HCT116 (cell line): ENCODE measurements at regions not wholly inside any gene's neighbourhood (a gene's known extent, or its start where the extent isn't known, plus 50 kb on each side); places are given as distances from the start of the nearest gene placed in this dataset.

Experiments
- ATAC-seq: fragments of 200-7000 bp; cut with Tn5 transposase; 2 replicates; pipeline ENCODE4 v1.9.1; 2020; ENCODE audit warnings: mild to moderate bottlenecking, moderate library complexity
- BruUV-seq: library from RNA; stranded (reverse); fragments of 400-500 nt; replicated peaks from 2 replicates; lab custom pipeline; 2021; lab: Mats Ljungman, UMichigan
- CTCF ChIA-PET: fragments of 300-600 bp; sonication (Branson Sonifier 250); formaldehyde crosslinking; loops from one replicate; lab custom pipeline; 2021; ENCODE audit warnings: antibody characterized with exemption; lab: Charles Lee
- POLR2A ChIA-PET: fragments of 300-600, 350-600 bp; sonication (Branson Sonifier 250); formaldehyde crosslinking; loops from one replicate; lab custom pipeline; 2021; ENCODE audit warnings: antibody characterized with exemption; lab: Charles Lee
- RAD21 ChIA-PET, 2 experiments: fragments of 300-600 bp; sonication (Branson Sonifier 250); formaldehyde crosslinking; loops; one replicate each; lab custom pipeline; 2023; ENCODE audit warnings: low total read pairs in 2 of 2; ENCODE audit not compliant: uncharacterized antibody in 2 of 2, unreplicated experiment in 2 of 2, low non-redundant PET in 1 of 2; lab: Charles Lee
- DNase-seq: peaks from one replicate; pipeline ENCODE4 v3.0.0-alpha.2; 2010; ENCODE audit warnings: low read depth, low spot score
- H2AFZ ChIP-seq: fragments of 200-600 bp; shearing (Covaris generic), sonication (generic); 2 replicates; pipeline ENCODE4 v1.6.1; 2017; ENCODE audit warnings: low read depth, mixed run types, mixed read lengths, antibody characterized with exemption, low read length; ENCODE audit not compliant: poor library complexity, severe bottlenecking
- H3K27ac ChIP-seq: 2 replicates; pipeline ENCODE4 v1.5.1; 2012; ENCODE audit warnings: low read depth, low read length
- H3K27me3 ChIP-seq: fragments of 200-600 bp; sonication (generic); 2 replicates; pipeline ENCODE4 v1.6.1; 2016; ENCODE audit warnings: mixed run types, low read length, mixed read lengths; ENCODE audit not compliant: insufficient read depth
- H3K36me3 ChIP-seq, 2 experiments: fragments of 200-500 bp in 1 of 2; fragments of 200-600 bp in 1 of 2; sonication (Bioruptor generic) in 1 of 2; sonication (generic) in 1 of 2; 2 replicates each; pipeline versions ENCODE4 v1.5.1 to v1.6.1; 2014 to 2016; ENCODE audit warnings: low read length in 2 of 2, inconsistent platforms in 1 of 2, mixed read lengths in 1 of 2, mixed run types in 1 of 2; ENCODE audit not compliant: insufficient read depth in 2 of 2, control insufficient read depth in 1 of 2
- H3K4me1 ChIP-seq, 2 experiments: fragments of 200-600 bp in 1 of 2; sonication (generic) in 1 of 2; 2 replicates each; pipeline versions ENCODE4 v1.5.1 to v1.6.1; 2012 to 2017; ENCODE audit warnings: low read length in 2 of 2, inconsistent platforms in 1 of 2, mild to moderate bottlenecking in 1 of 2, mixed read lengths in 1 of 2, mixed run types in 1 of 2, moderate library complexity in 1 of 2; ENCODE audit not compliant: insufficient read depth in 2 of 2, control insufficient read depth in 1 of 2
- H3K4me2 ChIP-seq: fragments of 200-600 bp; sonication (generic); 2 replicates; pipeline ENCODE4 v1.6.1; 2017; ENCODE audit warnings: mixed run types, low read length, mixed read lengths
- H3K4me3 ChIP-seq, 2 experiments: fragments of 200-600 bp in 1 of 2; sonication (generic) in 1 of 2; replicated peaks in 1 of 2; 2 replicates each; pipeline ENCODE4 v1.5.1; 2011 to 2016; ENCODE audit warnings: low read length in 2 of 2, control low read depth in 1 of 2, low read depth in 1 of 2, mild to moderate bottlenecking in 1 of 2, mixed read lengths in 1 of 2, mixed run types in 1 of 2
- H3K79me2 ChIP-seq: fragments of 200-600 bp; sonication (generic); 2 replicates; pipeline ENCODE4 v1.6.1; 2017; ENCODE audit warnings: mild to moderate bottlenecking, mixed run types, low read length, moderate library complexity, mixed read lengths; ENCODE audit not compliant: insufficient read depth
- H3K9ac ChIP-seq: fragments of 200-600 bp; sonication (generic); 2 replicates; pipeline ENCODE4 v1.6.1; 2016; ENCODE audit warnings: low read length, mixed read lengths
- H3K9me2 ChIP-seq: fragments of 200-600 bp; sonication (generic), shearing (Covaris generic); 2 replicates; pipeline ENCODE4 v1.6.1; 2017; ENCODE audit warnings: mixed run types, mild to moderate bottlenecking, moderate library complexity; ENCODE audit not compliant: insufficient read depth
- H3K9me3 ChIP-seq, 2 experiments: fragments of 200-500 bp in 1 of 2; fragments of 200-600 bp in 1 of 2; sonication (Bioruptor generic) in 1 of 2; sonication (generic) in 1 of 2; 2 replicates each; pipeline ENCODE4 v1.6.1; 2014 to 2017; ENCODE audit warnings: low read length in 2 of 2, mixed read lengths in 2 of 2, inconsistent platforms in 1 of 2, low read depth in 1 of 2, mild to moderate bottlenecking in 1 of 2, mixed run types in 1 of 2, moderate library complexity in 1 of 2; ENCODE audit not compliant: control insufficient read depth in 1 of 2, insufficient read depth in 1 of 2
- H4K20me1 ChIP-seq: fragments of 200-600 bp; sonication (generic), shearing (Covaris generic); 2 replicates; pipeline ENCODE4 v1.6.1; 2017; ENCODE audit warnings: mixed run types, mild to moderate bottlenecking, moderate library complexity; ENCODE audit not compliant: insufficient read depth
- ELF1 ChIP-seq: IDR thresholded peaks from 2 replicates; pipeline ENCODE4 v1.6.1; 2012; ENCODE audit warnings: low read depth, borderline replicate concordance
- EZH2 ChIP-seq: fragments of 200-600 bp; sonication (generic); IDR thresholded peaks from 2 replicates; pipeline ENCODE4 v1.6.1; 2017; ENCODE audit warnings: antibody characterized with exemption, mixed run types
- POLR2AphosphoS5 ChIP-seq: IDR thresholded peaks from 2 replicates; pipeline ENCODE4 v1.6.1; 2011; ENCODE audit warnings: mild to moderate bottlenecking, low read depth, low read length, moderate library complexity
- SIN3A ChIP-seq: IDR thresholded peaks from 2 replicates; pipeline ENCODE4 v1.6.1; 2012; ENCODE audit warnings: low read depth
- intact Hi-C: fragments of 100-400 bp; cut with micrococcal nuclease; formaldehyde crosslinking; loops from 2 replicates; pipeline ENCODE4 v1.10.0; 2022
- TF ChIP-seq, protein P1 (sequence below): IDR thresholded peaks from 2 replicates; pipeline ENCODE4 v1.6.1; 2012; ENCODE audit warnings: low read depth

DNA sequence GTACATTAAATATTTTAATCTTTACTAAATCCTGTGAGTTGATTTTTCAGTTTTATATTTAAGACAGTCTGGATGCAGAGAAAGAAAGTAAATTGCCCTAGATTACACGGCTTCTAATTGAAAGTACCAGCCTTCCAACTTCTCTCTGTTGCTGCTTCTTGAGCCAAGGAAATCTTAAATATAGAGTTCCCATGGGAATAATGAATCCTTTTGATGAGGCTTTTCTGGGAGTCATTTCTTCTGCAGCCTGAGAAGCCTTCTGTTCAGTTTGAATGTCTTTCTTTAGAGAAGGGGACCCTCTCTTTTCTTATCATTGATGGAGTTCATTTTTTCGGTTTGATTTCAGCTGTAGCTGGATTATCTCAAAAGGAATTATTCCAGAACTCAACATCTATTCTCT is 317.3 kb upstream of the PTPRD start:
- RAD21 ChIA-PET, result no interaction called here

More for the DNA sequence above, 317.3 kb upstream of the PTPRD start:
- ATAC-seq (no peak), DNase-seq (no peak)
- Histone ChIP-seq H3K4me3 (no peak overlapping the region), H3K9ac (no peak overlapping the region), H3K4me1 (no peaks in the 10 kb centered on the region), H3K79me2 (no peaks in the 10 kb centered on the region), H4K20me1 (no peaks in the 10 kb centered on the region), H3K4me2 (no peak overlapping the region), H2AFZ (no peak overlapping the region), H3K9me2 (no peaks in the 10 kb centered on the region), H3K36me3 (no peaks in the 10 kb centered on the region), H3K27me3 (no peaks in the 10 kb centered on the region), H3K9me3 (peaks cover 11 to 16% of the 10 kb centered on the region in 2 experiments; a peak in 2 of 4 replicates), H3K27ac (no peak overlapping the region)
- TF ChIP-seq EZH2, result no peak
- no peak for TF ChIP-seq SIN3A
- TF ChIP-seq POLR2AphosphoS5, result no peak
- TF ChIP-seq ELF1, result no peak
- TF ChIP-seq, protein P1, sequence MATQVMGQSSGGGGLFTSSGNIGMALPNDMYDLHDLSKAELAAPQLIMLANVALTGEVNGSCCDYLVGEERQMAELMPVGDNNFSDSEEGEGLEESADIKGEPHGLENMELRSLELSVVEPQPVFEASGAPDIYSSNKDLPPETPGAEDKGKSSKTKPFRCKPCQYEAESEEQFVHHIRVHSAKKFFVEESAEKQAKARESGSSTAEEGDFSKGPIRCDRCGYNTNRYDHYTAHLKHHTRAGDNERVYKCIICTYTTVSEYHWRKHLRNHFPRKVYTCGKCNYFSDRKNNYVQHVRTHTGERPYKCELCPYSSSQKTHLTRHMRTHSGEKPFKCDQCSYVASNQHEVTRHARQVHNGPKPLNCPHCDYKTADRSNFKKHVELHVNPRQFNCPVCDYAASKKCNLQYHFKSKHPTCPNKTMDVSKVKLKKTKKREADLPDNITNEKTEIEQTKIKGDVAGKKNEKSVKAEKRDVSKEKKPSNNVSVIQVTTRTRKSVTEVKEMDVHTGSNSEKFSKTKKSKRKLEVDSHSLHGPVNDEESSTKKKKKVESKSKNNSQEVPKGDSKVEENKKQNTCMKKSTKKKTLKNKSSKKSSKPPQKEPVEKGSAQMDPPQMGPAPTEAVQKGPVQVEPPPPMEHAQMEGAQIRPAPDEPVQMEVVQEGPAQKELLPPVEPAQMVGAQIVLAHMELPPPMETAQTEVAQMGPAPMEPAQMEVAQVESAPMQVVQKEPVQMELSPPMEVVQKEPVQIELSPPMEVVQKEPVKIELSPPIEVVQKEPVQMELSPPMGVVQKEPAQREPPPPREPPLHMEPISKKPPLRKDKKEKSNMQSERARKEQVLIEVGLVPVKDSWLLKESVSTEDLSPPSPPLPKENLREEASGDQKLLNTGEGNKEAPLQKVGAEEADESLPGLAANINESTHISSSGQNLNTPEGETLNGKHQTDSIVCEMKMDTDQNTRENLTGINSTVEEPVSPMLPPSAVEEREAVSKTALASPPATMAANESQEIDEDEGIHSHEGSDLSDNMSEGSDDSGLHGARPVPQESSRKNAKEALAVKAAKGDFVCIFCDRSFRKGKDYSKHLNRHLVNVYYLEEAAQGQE, result no peak
- BruUV-seq, result no TSS peak
- intact Hi-C loops, result no loop called here
- ChIA-PET POLR2A (no interaction called here), CTCF (no interaction called here)
